Fibroblast of lung (primary cell): ENCODE measurements at regions not wholly inside any gene's neighbourhood (a gene's known extent, or its start where the extent isn't known, plus 50 kb on each side); places are given as distances from the start of the nearest gene placed in this dataset.

Source experiments
- EZH2 ChIP-seq: IDR thresholded peaks from 2 replicates; pipeline ENCODE4 v1.5.1; 2012; ENCODE audit warnings: low read length, control low read depth, mild to moderate bottlenecking; ENCODE audit errors: missing control alignments
- TF ChIP-seq, protein P1 (sequence below), 2 donors: IDR thresholded peaks in 1 of 2; conservative IDR thresholded peaks in 1 of 2; 1 replicate in 1 of 2; 2 replicates in 1 of 2; pipeline ENCODE4 v1.5.1; 2011 to 2012; ENCODE audit warnings: low read length in 2 of 2, control low read depth in 1 of 2, inconsistent platforms in 1 of 2, low read depth in 1 of 2, mild to moderate bottlenecking in 1 of 2

DNA sequence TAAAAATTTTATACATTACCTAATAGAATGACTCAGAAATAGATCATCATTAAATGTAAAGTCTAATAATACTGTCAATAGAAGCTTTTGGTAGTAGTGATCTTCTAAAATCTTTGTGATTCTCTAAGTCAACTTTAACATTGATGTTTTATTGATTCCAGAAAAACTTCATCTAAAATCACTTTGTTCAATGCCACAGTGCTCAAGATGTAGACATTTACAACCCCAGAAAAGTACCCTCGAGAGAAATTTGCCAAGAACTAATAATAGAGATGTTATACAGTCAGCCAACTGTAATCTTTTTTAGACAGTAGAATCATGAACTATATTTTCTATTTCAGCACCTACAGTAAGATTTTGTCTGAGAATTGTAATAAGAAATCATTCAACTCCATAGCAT is 369.2 kb upstream of the AKR1E2 start:
- TF ChIP-seq, protein P1, sequence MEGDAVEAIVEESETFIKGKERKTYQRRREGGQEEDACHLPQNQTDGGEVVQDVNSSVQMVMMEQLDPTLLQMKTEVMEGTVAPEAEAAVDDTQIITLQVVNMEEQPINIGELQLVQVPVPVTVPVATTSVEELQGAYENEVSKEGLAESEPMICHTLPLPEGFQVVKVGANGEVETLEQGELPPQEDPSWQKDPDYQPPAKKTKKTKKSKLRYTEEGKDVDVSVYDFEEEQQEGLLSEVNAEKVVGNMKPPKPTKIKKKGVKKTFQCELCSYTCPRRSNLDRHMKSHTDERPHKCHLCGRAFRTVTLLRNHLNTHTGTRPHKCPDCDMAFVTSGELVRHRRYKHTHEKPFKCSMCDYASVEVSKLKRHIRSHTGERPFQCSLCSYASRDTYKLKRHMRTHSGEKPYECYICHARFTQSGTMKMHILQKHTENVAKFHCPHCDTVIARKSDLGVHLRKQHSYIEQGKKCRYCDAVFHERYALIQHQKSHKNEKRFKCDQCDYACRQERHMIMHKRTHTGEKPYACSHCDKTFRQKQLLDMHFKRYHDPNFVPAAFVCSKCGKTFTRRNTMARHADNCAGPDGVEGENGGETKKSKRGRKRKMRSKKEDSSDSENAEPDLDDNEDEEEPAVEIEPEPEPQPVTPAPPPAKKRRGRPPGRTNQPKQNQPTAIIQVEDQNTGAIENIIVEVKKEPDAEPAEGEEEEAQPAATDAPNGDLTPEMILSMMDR (conservative IDR thresholded peaks at IDR 0.05 in 1 of 2, IDR thresholded peaks at IDR 0.05 in 1 of 2; ENCODE audit: low read depth in 1 of 2, low read length in 2 of 2), result no peak
- TF ChIP-seq EZH2, result no peak
